Osteocyte (in vitro differentiated cells): ENCODE measurements at regions not wholly inside any gene's neighbourhood (a gene's known extent, or its start where the extent isn't known, plus 50 kb on each side); places are given as distances from the start of the nearest gene placed in this dataset.
A peak's percentile ranks its signal among the peaks of the same experiment; 100 is the strongest.

Experiments
- DNase-seq: peaks from one replicate; pipeline ENCODE4 v3.0.0; 2021; ENCODE audit warnings: mixed read lengths; ENCODE audit not compliant: unreplicated experiment; ENCODE audit errors: extremely low spot score
- H3K27ac Mint-ChIP-seq: one replicate; pipeline ENCODE4 v1.8.0; 2021; ENCODE audit warnings: mild to moderate bottlenecking, mixed read lengths; ENCODE audit not compliant: unreplicated experiment
- H3K27me3 Mint-ChIP-seq: one replicate; pipeline ENCODE4 v1.8.0; 2021; ENCODE audit warnings: mixed read lengths; ENCODE audit not compliant: unreplicated experiment
- H3K36me3 Mint-ChIP-seq: one replicate; pipeline ENCODE4 v1.8.0; 2021; ENCODE audit warnings: mixed read lengths; ENCODE audit not compliant: unreplicated experiment
- H3K4me1 Mint-ChIP-seq: one replicate; pipeline ENCODE4 v1.8.0; 2021; ENCODE audit warnings: mixed read lengths; ENCODE audit not compliant: unreplicated experiment
- H3K4me3 Mint-ChIP-seq: one replicate; pipeline ENCODE4 v1.8.0; 2021; ENCODE audit warnings: mild to moderate bottlenecking, moderate library complexity, mixed read lengths; ENCODE audit not compliant: unreplicated experiment
- H3K9me3 Mint-ChIP-seq: one replicate; pipeline ENCODE4 v1.8.0; 2021; ENCODE audit warnings: mixed read lengths; ENCODE audit not compliant: unreplicated experiment
- TF ChIP-seq, protein P1 (sequence below): fragments of 200-600 bp; sonication (generic); IDR thresholded peaks from 2 replicates; pipeline ENCODE4 v1.5.0; 2021; ENCODE audit warnings: antibody characterized with exemption, mild to moderate bottlenecking, moderate library complexity

DNA sequence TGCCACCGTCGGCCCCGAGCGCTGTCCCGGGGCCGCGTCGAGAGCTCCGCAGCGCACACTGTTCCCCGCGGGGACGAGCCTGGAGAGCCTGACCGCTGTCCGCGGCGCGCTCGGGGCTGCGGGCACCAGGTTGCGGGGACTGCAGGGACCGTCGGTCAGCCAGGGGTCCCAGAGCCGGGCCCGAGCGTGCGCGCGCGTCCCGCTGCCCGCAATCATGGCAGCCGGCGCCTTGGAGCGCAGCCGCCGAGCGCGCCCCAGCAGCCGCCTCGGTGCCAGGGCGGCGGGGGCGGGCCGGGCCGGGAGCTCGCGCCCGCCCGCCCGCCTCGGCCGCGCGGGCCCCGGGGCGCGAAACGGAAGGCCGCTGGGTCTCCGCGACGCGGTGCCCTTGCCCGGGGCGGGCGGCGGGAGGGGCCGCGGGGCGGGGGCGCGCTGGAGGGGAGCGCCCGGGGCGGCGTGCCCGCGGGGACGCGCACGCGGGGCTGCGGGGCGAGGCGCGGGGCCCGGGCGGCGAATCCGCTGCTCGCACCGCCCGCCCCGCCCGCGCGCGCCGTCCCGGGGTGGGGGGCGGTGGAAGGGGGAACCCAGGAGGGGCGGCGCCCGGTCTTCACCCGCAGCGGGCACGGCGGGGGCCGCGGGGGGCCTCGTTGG is 79.4 kb upstream of the PPARA start:
- TF ChIP-seq, protein P1, sequence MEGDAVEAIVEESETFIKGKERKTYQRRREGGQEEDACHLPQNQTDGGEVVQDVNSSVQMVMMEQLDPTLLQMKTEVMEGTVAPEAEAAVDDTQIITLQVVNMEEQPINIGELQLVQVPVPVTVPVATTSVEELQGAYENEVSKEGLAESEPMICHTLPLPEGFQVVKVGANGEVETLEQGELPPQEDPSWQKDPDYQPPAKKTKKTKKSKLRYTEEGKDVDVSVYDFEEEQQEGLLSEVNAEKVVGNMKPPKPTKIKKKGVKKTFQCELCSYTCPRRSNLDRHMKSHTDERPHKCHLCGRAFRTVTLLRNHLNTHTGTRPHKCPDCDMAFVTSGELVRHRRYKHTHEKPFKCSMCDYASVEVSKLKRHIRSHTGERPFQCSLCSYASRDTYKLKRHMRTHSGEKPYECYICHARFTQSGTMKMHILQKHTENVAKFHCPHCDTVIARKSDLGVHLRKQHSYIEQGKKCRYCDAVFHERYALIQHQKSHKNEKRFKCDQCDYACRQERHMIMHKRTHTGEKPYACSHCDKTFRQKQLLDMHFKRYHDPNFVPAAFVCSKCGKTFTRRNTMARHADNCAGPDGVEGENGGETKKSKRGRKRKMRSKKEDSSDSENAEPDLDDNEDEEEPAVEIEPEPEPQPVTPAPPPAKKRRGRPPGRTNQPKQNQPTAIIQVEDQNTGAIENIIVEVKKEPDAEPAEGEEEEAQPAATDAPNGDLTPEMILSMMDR: no peak
- no peaks in the 10 kb centered on the region for H3K9me3 Mint-ChIP-seq
- H3K4me3 Mint-ChIP-seq: no peak overlapping the region
- H3K36me3 Mint-ChIP-seq: peaks cover 24% of the 10 kb centered on the region
- peaks cover 52% of the 10 kb centered on the region for H3K4me1 Mint-ChIP-seq
- H3K27ac Mint-ChIP-seq: no peak overlapping the region
- no peaks in the 10 kb centered on the region for H3K27me3 Mint-ChIP-seq
- DNase-seq: no peak

DNA sequence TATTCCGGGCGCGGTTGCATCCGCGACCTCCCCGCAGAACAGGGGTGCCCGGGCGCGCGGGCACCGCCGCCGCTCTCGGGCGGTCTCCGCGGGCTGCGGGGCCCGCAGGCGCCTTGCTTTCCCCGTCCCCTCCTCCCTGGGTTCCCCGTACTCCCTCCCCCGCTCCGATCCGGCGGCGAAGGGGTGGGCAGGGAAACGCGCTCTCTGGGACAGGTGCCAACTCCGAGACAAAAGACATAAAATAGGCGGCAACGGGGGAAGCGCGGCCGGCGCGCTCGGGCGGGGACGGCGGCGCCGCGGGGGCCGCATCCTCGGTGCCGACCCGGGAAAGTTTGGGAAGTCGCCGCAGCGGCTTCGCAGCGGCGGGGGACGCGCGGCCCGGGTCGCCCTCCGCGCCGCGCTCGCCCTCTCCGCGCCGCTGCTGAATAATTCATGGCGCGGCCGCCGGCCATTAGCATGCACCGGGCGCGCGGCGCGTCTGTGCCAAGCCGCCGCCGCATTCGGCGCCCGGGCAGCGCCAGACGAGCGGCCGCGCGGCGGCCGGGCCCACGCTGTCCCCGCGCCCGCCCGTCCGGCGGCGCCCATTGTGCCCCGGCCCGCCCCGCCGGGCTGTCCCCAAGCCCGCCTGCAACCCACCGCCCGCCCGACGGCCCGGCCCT is 78.7 kb upstream of the PPARA start:
- peaks cover 58% of the 10 kb centered on the region for H3K4me1 Mint-ChIP-seq
- H3K27me3 Mint-ChIP-seq: no peaks in the 10 kb centered on the region
- peak overlapping the region; percentile 83 for H3K4me3 Mint-ChIP-seq
- H3K27ac Mint-ChIP-seq: peak overlapping the region; percentile 90
- TF ChIP-seq, protein P1: no peak
- peak; percentile 96 for DNase-seq
- H3K36me3 Mint-ChIP-seq: peaks cover 30% of the 10 kb centered on the region
- no peaks in the 10 kb centered on the region for H3K9me3 Mint-ChIP-seq

DNA sequence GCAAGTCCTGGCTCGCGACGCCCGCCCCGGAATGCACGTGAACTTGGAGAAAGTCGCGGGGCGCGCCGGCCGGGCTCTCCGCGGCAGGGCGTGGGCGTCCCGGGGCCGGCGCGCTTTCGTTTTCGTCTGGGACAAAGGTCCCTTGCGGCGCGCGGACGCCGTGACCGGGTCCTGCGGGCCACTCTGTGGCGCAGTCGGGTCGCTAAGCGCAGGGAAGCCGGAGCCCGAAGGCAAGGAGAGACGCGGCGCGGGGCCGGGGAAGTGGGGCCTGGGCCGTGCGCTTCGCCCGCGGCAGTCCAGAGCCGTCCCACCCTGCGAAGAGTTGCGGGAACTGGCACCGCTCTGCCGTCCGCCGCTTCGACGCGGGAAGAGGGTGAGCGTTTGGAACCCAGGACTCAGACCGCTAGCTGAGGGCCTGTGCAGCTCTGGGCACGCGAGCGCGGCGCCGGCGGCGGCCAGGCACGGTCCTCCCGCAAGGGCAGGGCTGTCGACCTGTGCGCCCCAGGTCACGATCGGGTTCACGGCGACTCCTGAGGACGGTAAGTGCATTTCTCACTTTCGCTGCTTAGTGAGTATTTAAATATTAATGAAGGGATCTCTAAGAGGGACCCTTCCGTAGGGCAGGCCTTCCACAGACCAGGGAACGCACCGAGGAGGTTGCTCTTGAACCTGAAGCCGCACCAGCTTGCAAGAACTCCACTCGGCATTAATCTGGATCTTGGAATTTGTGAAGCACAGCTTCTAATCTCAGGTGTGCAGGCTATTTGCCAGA is 78.0 kb upstream of the PPARA start:
- Mint-ChIP-seq H3K4me1 (peaks cover 64% of the 10 kb centered on the region), H3K9me3 (no peaks in the 10 kb centered on the region), H3K4me3 (peak overlapping the region; percentile 89), H3K36me3 (peaks cover 35% of the 10 kb centered on the region), H3K27me3 (no peaks in the 10 kb centered on the region), H3K27ac (peak overlapping the region; percentile 85)
- TF ChIP-seq, protein P1: no peak
- no peak for DNase-seq

DNA sequence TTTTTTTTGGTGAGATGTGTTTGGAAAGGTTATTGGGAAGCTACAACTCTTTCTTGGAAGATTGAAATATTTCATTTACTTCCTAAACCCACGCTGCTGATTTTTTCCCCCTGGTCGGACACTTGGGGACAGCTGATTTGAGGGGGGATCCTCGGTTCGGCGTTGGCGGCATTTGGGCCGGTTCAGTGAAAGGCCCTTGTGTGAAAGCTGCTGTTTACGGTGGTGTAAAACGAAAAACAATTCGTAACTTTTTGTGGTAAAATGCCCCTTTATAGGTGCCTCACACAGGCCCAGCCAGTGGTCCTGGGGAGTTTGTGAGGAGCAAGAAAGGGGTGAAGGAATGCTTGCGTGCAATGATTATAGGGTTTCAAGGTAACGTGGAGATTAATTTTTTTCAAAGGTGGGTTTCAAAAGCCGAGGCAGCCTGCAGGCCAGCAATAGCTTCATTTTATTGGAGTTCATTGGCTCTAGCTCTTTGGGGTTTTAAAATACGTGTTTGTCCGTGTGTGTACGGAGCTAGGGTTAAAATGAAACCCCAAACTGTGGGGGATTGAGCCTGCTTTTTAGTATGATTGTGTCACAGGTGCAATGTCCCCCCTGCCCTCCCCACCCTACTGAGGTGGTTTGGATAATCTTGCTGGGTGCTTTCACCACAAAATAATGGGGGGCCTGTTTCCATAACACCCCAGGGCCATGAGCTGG is 77.2 kb upstream of the PPARA start:
- H3K36me3 Mint-ChIP-seq: peaks cover 38% of the 10 kb centered on the region
- H3K27ac Mint-ChIP-seq: peak overlapping the region; percentile 85
- peaks cover 64% of the 10 kb centered on the region for H3K4me1 Mint-ChIP-seq
- H3K9me3 Mint-ChIP-seq: no peaks in the 10 kb centered on the region
- DNase-seq: no peak
- peak overlapping the region; percentile 89 for H3K4me3 Mint-ChIP-seq
- H3K27me3 Mint-ChIP-seq: no peaks in the 10 kb centered on the region
- TF ChIP-seq, protein P1: no peak
